Ishikawa (cell line): ENCODE measurements at regions not wholly inside any gene's neighbourhood (a gene's known extent, or its start where the extent isn't known, plus 50 kb on each side); places are given as distances from the start of the nearest gene placed in this dataset.

ENCODE experiments used
- FOXM1 ChIP-seq: IDR thresholded peaks from 2 replicates; pipeline ENCODE4 v1.6.1; 2012; ENCODE audit warnings: low read depth, borderline replicate concordance
- MAX ChIP-seq: IDR thresholded peaks from 2 replicates; pipeline ENCODE4 v1.6.1; 2012
- RAD21 ChIP-seq: IDR thresholded peaks from 2 replicates; pipeline ENCODE4 v1.6.1; 2012; ENCODE audit warnings: low read depth
- YY1 ChIP-seq: IDR thresholded peaks from 2 replicates; pipeline ENCODE4 v1.6.1; 2012; ENCODE audit warnings: low read depth

DNA sequence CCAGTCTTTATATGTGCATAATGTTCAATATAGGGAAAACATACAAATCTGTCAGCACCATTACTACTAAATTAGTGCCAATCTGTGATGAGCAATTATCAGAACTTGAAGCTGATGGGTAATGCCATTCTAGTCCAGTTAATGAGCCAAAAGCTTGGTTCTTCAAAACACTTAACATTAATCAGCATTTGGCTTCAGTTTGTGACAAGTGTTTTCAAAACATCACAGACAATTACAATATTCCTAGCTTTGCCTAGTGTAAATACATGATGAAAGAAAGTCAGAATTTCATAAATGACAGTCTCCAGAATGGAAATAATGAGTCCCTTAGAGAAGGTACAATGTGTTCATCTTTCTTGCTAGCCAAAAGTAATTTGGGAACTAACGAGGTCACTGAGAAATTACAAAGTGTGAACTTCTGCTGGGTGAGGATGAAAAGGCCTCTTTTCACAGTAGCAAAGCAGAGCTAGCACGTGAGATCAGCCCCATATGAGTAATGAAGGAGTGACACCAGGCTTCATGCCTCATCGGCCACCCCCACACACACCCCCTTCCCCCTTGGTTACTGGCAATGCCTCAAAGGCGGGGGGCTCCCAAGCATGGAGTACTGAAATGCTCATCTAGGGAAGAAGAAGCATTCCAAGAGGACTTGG, 180.6 kb upstream of the EEA1 start:
- TF ChIP-seq MAX (no peak), FOXM1 (no peak), RAD21 (no peak), YY1 (no peak)
